ENCODE measurements at regions not wholly inside any gene's neighbourhood (a gene's known extent, or its start where the extent isn't known, plus 50 kb on each side); places are given as distances from the start of the nearest gene placed in this dataset.

DNA sequence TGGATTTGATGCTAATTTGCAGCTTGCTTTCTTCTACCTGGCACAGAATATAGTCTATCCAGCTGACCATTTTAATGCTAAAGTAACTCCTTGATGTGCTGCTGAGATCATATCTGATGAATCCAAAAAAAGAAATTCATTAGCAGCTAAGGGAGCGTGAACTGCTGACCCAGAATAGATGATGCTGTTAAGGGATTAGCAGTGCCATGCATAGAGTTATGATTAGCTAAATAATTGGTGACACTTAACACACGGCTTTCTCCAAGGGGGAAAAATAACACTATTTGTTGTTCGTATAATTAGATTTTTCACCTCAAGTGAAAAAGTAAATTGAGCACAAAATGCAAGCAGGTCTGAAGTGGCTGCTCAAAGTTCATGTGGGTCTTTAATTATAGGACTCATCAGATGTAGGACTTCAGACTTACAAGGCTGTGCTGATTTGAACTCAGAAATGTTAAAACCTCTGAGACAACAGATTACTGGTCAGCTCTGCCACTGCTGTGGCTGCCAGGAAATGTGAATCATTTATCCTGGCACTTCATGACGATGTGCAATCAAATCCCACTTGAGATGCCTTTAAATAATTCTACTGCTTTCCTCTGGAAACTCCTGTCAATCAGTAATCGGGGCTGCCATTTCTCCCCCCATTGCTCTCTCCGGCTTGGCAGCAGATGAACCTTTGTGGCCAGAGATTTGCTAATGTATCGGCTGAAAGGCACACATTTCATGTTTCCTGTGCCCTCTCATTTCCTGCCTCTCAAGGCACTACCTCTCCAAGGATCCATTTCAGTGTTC is 291.6 kb upstream of the C9orf72 start:
- CTCF ChIA-PET, result no interaction called here
- no peaks in the 10 kb centered on the region for H3K4me1 ChIP-seq (replicated peaks; ENCODE audit: insufficient read depth)

GRCh38 chr9:27866741-27867140 is 293.5 kb upstream of the C9orf72 start:
- POLR2A ChIA-PET (ENCODE audit: unreplicated experiment), result no interaction called here
- Histone ChIP-seq H4K20me1 (ENCODE audit: insufficient read depth) (no peaks in the 10 kb centered on the region), H2AFZ (no peak overlapping the region), H3K4me3 (no peak overlapping the region), H3K4me1 (replicated peaks; ENCODE audit: insufficient read depth) (no peaks in the 10 kb centered on the region), H3F3A (ENCODE audit: insufficient read depth, low read depth) (no peaks in the 10 kb centered on the region), H3K36me3 (ENCODE audit: low read depth) (no peaks in the 10 kb centered on the region), H3K79me2 (ENCODE audit: low read depth) (no peaks in the 10 kb centered on the region), H3K27me3 (ENCODE audit: insufficient read depth, low read depth) (no peaks in the 10 kb centered on the region), H3K9me2 (ENCODE audit: insufficient read depth) (no peaks in the 10 kb centered on the region), H3K9me3 (ENCODE audit: insufficient read depth, low read depth) (no peaks in the 10 kb centered on the region), H3K4me2 (no peak overlapping the region), H3K27ac (no peak overlapping the region)
- no peak for TF ChIP-seq EZH2 (IDR thresholded peaks at IDR 0.05; ENCODE audit: low read depth)
- TF ChIP-seq, protein P1, sequence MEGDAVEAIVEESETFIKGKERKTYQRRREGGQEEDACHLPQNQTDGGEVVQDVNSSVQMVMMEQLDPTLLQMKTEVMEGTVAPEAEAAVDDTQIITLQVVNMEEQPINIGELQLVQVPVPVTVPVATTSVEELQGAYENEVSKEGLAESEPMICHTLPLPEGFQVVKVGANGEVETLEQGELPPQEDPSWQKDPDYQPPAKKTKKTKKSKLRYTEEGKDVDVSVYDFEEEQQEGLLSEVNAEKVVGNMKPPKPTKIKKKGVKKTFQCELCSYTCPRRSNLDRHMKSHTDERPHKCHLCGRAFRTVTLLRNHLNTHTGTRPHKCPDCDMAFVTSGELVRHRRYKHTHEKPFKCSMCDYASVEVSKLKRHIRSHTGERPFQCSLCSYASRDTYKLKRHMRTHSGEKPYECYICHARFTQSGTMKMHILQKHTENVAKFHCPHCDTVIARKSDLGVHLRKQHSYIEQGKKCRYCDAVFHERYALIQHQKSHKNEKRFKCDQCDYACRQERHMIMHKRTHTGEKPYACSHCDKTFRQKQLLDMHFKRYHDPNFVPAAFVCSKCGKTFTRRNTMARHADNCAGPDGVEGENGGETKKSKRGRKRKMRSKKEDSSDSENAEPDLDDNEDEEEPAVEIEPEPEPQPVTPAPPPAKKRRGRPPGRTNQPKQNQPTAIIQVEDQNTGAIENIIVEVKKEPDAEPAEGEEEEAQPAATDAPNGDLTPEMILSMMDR (conservative IDR thresholded peaks at IDR 0.05), result no peak
- BruUV-seq (replicated peaks), result no TSS peak
- DNase-seq, result no peak
- CTCF ChIA-PET, result no interaction called here
- intact Hi-C loops (cut with micrococcal nuclease; ENCODE audit: unreplicated experiment), result no loop called here

More for the DNA sequence above, 291.6 kb upstream of the C9orf72 start:
- Histone ChIP-seq H3K4me2 (no peak overlapping the region), H2AFZ (no peak overlapping the region), H3K4me3 (no peak overlapping the region), H3F3A (ENCODE audit: insufficient read depth, low read depth) (no peaks in the 10 kb centered on the region), H3K9me2 (ENCODE audit: insufficient read depth) (no peaks in the 10 kb centered on the region), H3K36me3 (ENCODE audit: low read depth) (no peaks in the 10 kb centered on the region), H3K27me3 (ENCODE audit: insufficient read depth, low read depth) (no peaks in the 10 kb centered on the region), H3K79me2 (ENCODE audit: low read depth) (no peaks in the 10 kb centered on the region), H3K9me3 (ENCODE audit: insufficient read depth, low read depth) (no peaks in the 10 kb centered on the region), H3K27ac (no peak overlapping the region), H4K20me1 (ENCODE audit: insufficient read depth) (no peaks in the 10 kb centered on the region)
- intact Hi-C loops (cut with micrococcal nuclease; ENCODE audit: unreplicated experiment), result no loop called here
- TF ChIP-seq EZH2 (IDR thresholded peaks at IDR 0.05; ENCODE audit: low read depth), result no peak
- TF ChIP-seq, protein P1 (conservative IDR thresholded peaks at IDR 0.05), result no peak
- POLR2A ChIA-PET (ENCODE audit: unreplicated experiment), result no interaction called here
- DNase-seq, result no peak
- no TSS peak for BruUV-seq (replicated peaks)

DNA sequence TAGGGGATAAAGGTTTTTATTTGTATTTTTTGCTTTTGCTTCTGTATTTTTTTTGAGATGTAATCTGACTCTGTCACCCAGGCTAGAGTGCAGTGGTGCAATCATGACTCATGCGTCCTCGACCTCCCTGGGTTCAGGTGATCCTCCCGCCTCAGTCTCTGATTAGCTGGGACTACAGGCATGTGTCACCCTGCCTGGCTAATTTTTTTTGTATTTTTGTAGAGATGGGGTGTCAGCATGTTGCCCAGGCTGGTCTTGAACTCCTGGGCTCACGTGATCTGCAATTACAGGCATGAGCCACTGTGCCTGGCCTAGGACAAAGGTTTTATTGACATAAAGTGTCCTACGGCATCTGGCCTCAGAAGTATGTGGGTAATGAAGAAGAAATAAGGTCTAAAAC is 297.1 kb upstream of the C9orf72 start:
- no peak overlapping the region for H3K4me3 ChIP-seq
- no peaks in the 10 kb centered on the region for H3K9me3 ChIP-seq (ENCODE audit: insufficient read depth, low read depth)
- no peaks in the 10 kb centered on the region for H3F3A ChIP-seq (ENCODE audit: insufficient read depth, low read depth)
- CTCF ChIA-PET, result no interaction called here
- POLR2A ChIA-PET (ENCODE audit: unreplicated experiment), result no interaction called here
- H3K27ac ChIP-seq, result no peak overlapping the region
- TF ChIP-seq, protein P1 (conservative IDR thresholded peaks at IDR 0.05), result no peak
- no peak for TF ChIP-seq EZH2 (IDR thresholded peaks at IDR 0.05; ENCODE audit: low read depth)
- H3K4me1 ChIP-seq (replicated peaks; ENCODE audit: insufficient read depth), result no peaks in the 10 kb centered on the region
- H4K20me1 ChIP-seq (ENCODE audit: insufficient read depth), result no peaks in the 10 kb centered on the region
- BruUV-seq (replicated peaks), result no TSS peak
- no peaks in the 10 kb centered on the region for H3K79me2 ChIP-seq (ENCODE audit: low read depth)
- no peak overlapping the region for H2AFZ ChIP-seq
- intact Hi-C loops (cut with micrococcal nuclease; ENCODE audit: unreplicated experiment), result no loop called here
- no peaks in the 10 kb centered on the region for H3K9me2 ChIP-seq (ENCODE audit: insufficient read depth)
- H3K27me3 ChIP-seq (ENCODE audit: insufficient read depth, low read depth), result no peaks in the 10 kb centered on the region
- no peak overlapping the region for H3K4me2 ChIP-seq
- DNase-seq, result no peak
- H3K36me3 ChIP-seq (ENCODE audit: low read depth), result no peaks in the 10 kb centered on the region

Data from PC-9 (cell line).